ENCODE measurements at regions not wholly inside any gene's neighbourhood (a gene's known extent, or its start where the extent isn't known, plus 50 kb on each side); places are given as distances from the start of the nearest gene placed in this dataset.

- intact Hi-C loops (cut with DNase I; ENCODE audit: low total_unique reads), result no loop called here
- TF ChIP-seq POLR2A (IDR thresholded peaks at IDR 0.05) (no peak), CTCF (IDR thresholded peaks at IDR 0.05) (no peak)
- no peaks in the 10 kb centered on the region for H3K9me3 ChIP-seq
- H3K4me3 ChIP-seq, result no peak overlapping the region
- H3K27me3 ChIP-seq, result no peaks in the 10 kb centered on the region
- H3K4me1 ChIP-seq, result no peaks in the 10 kb centered on the region
- no peak for DNase-seq
- H3K27ac ChIP-seq, result no peak overlapping the region
- 81 to 88% methylated on average over 8 of the region's 8 CpGs for WGBS, 2 donors
- no peaks in the 10 kb centered on the region for H3K36me3 ChIP-seq (ENCODE audit: low read depth, missing control alignments)
Measured at GRCh38 chr1:222892137-222892769, 77.4 kb downstream of the DISP1 start.

- Histone ChIP-seq H3K4me3 (no peak overlapping the region), H3K27me3 (no peaks in the 10 kb centered on the region), H3K36me3 (ENCODE audit: low read depth, missing control alignments) (no peaks in the 10 kb centered on the region), H3K27ac (no peak overlapping the region), H3K9me3 (no peaks in the 10 kb centered on the region), H3K4me1 (peaks cover 5% of the 10 kb centered on the region)
- TF ChIP-seq POLR2A (IDR thresholded peaks at IDR 0.05) (no peak), CTCF (IDR thresholded peaks at IDR 0.05) (no peak)
- no peak for DNase-seq
- intact Hi-C loops (cut with DNase I; ENCODE audit: low total_unique reads), result no loop called here
- WGBS, 2 donors, result 71 to 90% methylated on average over 13 of the region's 13 CpGs
Measured at GRCh38 chr1:222893255-222893654, 78.4 kb downstream of the DISP1 start.

- intact Hi-C loops (cut with DNase I; ENCODE audit: low total_unique reads), result no loop called here
- no peak for TF ChIP-seq POLR2A (IDR thresholded peaks at IDR 0.05)
- no peak for TF ChIP-seq CTCF (IDR thresholded peaks at IDR 0.05)
- WGBS, 2 donors, result 67 to 78% methylated on average over 3 to 11 of the region's 11 CpGs
- Histone ChIP-seq H3K4me1 (peaks cover 9% of the 10 kb centered on the region), H3K4me3 (no peak overlapping the region), H3K9me3 (no peaks in the 10 kb centered on the region), H3K27me3 (no peaks in the 10 kb centered on the region), H3K36me3 (ENCODE audit: low read depth, missing control alignments) (no peaks in the 10 kb centered on the region), H3K27ac (no peak overlapping the region)
- DNase-seq, result no peak
Measured at GRCh38 chr1:222894331-222894730, 79.5 kb downstream of the DISP1 start.

- no peaks in the 10 kb centered on the region for H3K36me3 ChIP-seq (ENCODE audit: low read depth, missing control alignments)
- H3K4me3 ChIP-seq, result no peak overlapping the region
- DNase-seq, result no peak
- peaks cover 9% of the 10 kb centered on the region for H3K4me1 ChIP-seq
- TF ChIP-seq CTCF (IDR thresholded peaks at IDR 0.05), result no peak
- TF ChIP-seq POLR2A (IDR thresholded peaks at IDR 0.05), result no peak
- H3K27ac ChIP-seq, result no peak overlapping the region
- 72 to 77% methylated on average over 3 of the region's 3 CpGs for WGBS, 2 donors
- intact Hi-C loops (cut with DNase I; ENCODE audit: low total_unique reads), result no loop called here
- no peaks in the 10 kb centered on the region for H3K9me3 ChIP-seq
- H3K27me3 ChIP-seq, result no peaks in the 10 kb centered on the region
Measured at GRCh38 chr1:222896630-222897526, 82.0 kb downstream of the DISP1 start.

Data from testis (tissue), 2 donors.